ENCODE measurements at regions not wholly inside any gene's neighbourhood (a gene's known extent, or its start where the extent isn't known, plus 50 kb on each side); places are given as distances from the start of the nearest gene placed in this dataset.

DNA sequence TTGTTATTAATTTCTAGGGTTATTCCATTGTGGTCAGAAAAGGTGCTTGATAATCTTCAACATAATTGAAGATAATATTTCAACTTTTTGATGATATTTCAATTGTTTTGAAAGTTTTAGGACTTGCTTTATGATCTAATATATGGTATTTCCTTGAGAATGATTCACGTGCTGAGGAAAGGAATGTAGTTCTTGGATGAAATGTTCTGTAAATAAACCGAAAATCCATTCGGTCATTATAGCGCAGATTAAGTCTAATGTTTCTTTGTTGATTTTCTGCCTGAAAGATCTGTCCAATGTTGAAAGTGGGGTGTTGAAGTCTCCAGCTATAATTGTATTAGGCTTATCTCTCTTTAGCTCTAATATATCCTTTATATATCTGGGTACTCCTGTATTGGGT lies 617.5 kb upstream of the NECTIN3 start (continued):
- no peak for TF ChIP-seq STAT6 (CRISPR knock-in tag; conservative IDR thresholded peaks at IDR 0.05; ENCODE audit: low read depth)
- no peak for TF ChIP-seq EMX1 (CRISPR knock-in tag; IDR thresholded peaks at IDR 0.05)

GRCh38 chr3:110456001-110456400 lies 615.6 kb upstream of the NECTIN3 start:
- no peak overlapping the region for H3K4me3 Mint-ChIP-seq
- ATAC-seq: no peak
- DNase-seq (ENCODE audit: low spot score): no peak
- peaks cover 38% of the 10 kb centered on the region for H3K9me3 Mint-ChIP-seq
- TF ChIP-seq TCF7 (CRISPR knock-in tag; IDR thresholded peaks at IDR 0.05; ENCODE audit: low read depth): no peak
- TF ChIP-seq SMAD3 (CRISPR knock-in tag; IDR thresholded peaks at IDR 0.05; ENCODE audit: borderline replicate concordance): no peak
- TF ChIP-seq ZNF317 (CRISPR knock-in tag; IDR thresholded peaks at IDR 0.05; ENCODE audit: borderline replicate concordance, low read depth): no peak
- TF ChIP-seq ZNF219 (CRISPR knock-in tag; IDR thresholded peaks at IDR 0.05; ENCODE audit: borderline replicate concordance): no peak
- no peaks in the 10 kb centered on the region for H3K4me1 Mint-ChIP-seq
- ChIA-PET CTCF (no interaction called here), POLR2A (no interaction called here)
- H3K27me3 Mint-ChIP-seq (ENCODE audit: low read depth): no peaks in the 10 kb centered on the region
- H3K36me3 Mint-ChIP-seq: peaks cover 24% of the 10 kb centered on the region
- H3K27ac Mint-ChIP-seq: no peak overlapping the region

GRCh38 chr3:110456438-110457138 lies 615.0 kb upstream of the NECTIN3 start:
- DNase-seq (ENCODE audit: low spot score) (peak; percentile 18), ATAC-seq (peak; percentile 79)
- no peaks in the 10 kb centered on the region for H3K27me3 Mint-ChIP-seq (ENCODE audit: low read depth)
- ChIA-PET POLR2A (no interaction called here), CTCF (interaction anchor here (1.2 kb wide), 1 partner anchor 22 kb away, joined by 3 read pairs; no protein-coding TSS in a partner anchor)
- no peaks in the 10 kb centered on the region for H3K4me1 Mint-ChIP-seq
- H3K9me3 Mint-ChIP-seq: peaks cover 38% of the 10 kb centered on the region
- H3K36me3 Mint-ChIP-seq: peaks cover 24% of the 10 kb centered on the region
- no peak overlapping the region for H3K4me3 Mint-ChIP-seq
- TF ChIP-seq NFE2L1 (CRISPR knock-in tag; IDR thresholded peaks at IDR 0.05) (no peak), E2F4 (CRISPR knock-in tag; IDR thresholded peaks at IDR 0.05; ENCODE audit: borderline replicate concordance, low read depth) (no peak), JUN (CRISPR knock-in tag; IDR thresholded peaks at IDR 0.05) (no peak), SMAD4 (CRISPR knock-in tag; IDR thresholded peaks at IDR 0.05) (no peak)
- no peak overlapping the region for H3K27ac Mint-ChIP-seq

GRCh38 chr3:110457508-110457907 lies 614.1 kb upstream of the NECTIN3 start:
- no peak for DNase-seq (ENCODE audit: low spot score)
- Mint-ChIP-seq H3K27ac (no peak overlapping the region), H3K36me3 (peaks cover 24% of the 10 kb centered on the region), H3K4me3 (no peak overlapping the region), H3K4me1 (no peaks in the 10 kb centered on the region), H3K27me3 (ENCODE audit: low read depth) (no peaks in the 10 kb centered on the region), H3K9me3 (peaks cover 38% of the 10 kb centered on the region)
- CTCF ChIA-PET: interaction anchor here (1.2 kb wide), 1 partner anchor 23 kb away, joined by 3 read pairs; no protein-coding TSS in a partner anchor
- ATAC-seq: no peak
- POLR2A ChIA-PET: no interaction called here
- TF ChIP-seq CTCF (IDR thresholded peaks at IDR 0.05) (no peak), TEAD4 (CRISPR knock-in tag; IDR thresholded peaks at IDR 0.05) (no peak), MYBL2 (CRISPR knock-in tag; IDR thresholded peaks at IDR 0.05) (no peak), HMGXB4 (CRISPR knock-in tag; IDR thresholded peaks at IDR 0.05) (no peak), ZNF138 (CRISPR knock-in tag; conservative IDR thresholded peaks at IDR 0.05) (no peak), JUN (CRISPR knock-in tag; IDR thresholded peaks at IDR 0.05) (no peak), FOXJ3 (CRISPR knock-in tag; IDR thresholded peaks at IDR 0.05; ENCODE audit: borderline replicate concordance) (no peak), NR3C1 (CRISPR knock-in tag; conservative IDR thresholded peaks at IDR 0.05; ENCODE audit: low read depth) (no peak), ZNF396 (CRISPR knock-in tag; IDR thresholded peaks at IDR 0.05; ENCODE audit: borderline replicate concordance) (no peak)
- TF ChIP-seq, protein P1, sequence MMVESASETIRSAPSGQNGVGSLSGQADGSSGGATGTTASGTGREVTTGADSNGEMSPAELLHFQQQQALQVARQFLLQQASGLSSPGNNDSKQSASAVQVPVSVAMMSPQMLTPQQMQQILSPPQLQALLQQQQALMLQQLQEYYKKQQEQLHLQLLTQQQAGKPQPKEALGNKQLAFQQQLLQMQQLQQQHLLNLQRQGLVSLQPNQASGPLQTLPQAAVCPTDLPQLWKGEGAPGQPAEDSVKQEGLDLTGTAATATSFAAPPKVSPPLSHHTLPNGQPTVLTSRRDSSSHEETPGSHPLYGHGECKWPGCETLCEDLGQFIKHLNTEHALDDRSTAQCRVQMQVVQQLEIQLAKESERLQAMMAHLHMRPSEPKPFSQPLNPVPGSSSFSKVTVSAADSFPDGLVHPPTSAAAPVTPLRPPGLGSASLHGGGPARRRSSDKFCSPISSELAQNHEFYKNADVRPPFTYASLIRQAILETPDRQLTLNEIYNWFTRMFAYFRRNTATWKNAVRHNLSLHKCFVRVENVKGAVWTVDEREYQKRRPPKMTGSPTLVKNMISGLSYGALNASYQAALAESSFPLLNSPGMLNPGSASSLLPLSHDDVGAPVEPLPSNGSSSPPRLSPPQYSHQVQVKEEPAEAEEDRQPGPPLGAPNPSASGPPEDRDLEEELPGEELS (CRISPR knock-in tag; IDR thresholded peaks at IDR 0.05): no peak
- TF ChIP-seq, protein P2, sequence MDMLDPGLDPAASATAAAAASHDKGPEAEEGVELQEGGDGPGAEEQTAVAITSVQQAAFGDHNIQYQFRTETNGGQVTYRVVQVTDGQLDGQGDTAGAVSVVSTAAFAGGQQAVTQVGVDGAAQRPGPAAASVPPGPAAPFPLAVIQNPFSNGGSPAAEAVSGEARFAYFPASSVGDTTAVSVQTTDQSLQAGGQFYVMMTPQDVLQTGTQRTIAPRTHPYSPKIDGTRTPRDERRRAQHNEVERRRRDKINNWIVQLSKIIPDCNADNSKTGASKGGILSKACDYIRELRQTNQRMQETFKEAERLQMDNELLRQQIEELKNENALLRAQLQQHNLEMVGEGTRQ (CRISPR knock-in tag; IDR thresholded peaks at IDR 0.05): no peak

All from WTC11 (cell line).